Right lobe of liver (tissue), 6 donors: ENCODE measurements at regions not wholly inside any gene's neighbourhood (a gene's known extent, or its start where the extent isn't known, plus 50 kb on each side); places are given as distances from the start of the nearest gene placed in this dataset.

Experiments used
- ATAC-seq, 4 donors: fragments of 200-7000 bp; cut with Tn5 transposase; one replicate each; pipeline ENCODE4 v1.9.1; 2020; ENCODE audit warnings: mild to moderate bottlenecking in 4 of 4, moderate library complexity in 4 of 4
- DNase-seq, 3 donors: peaks; one replicate each; pipeline ENCODE4 v3.0.0-alpha.2; 2020
- H3K27ac ChIP-seq, 3 donors: fragments of 200-600 bp; one replicate each; pipeline ENCODE4 v1.8.0; 2022
- H3K27me3 ChIP-seq, 2 donors: fragments of 200-600 bp; one replicate each; pipeline ENCODE4 v1.8.0; 2022
- H3K36me3 ChIP-seq, 4 donors: fragments of 200-600 bp; sonication (generic) in 1 of 4; one replicate each; pipeline versions ENCODE4 v1.5.1 to v1.8.0; 2017 to 2022; ENCODE audit warnings: control low read depth in 1 of 4
- H3K4me1 ChIP-seq, 4 donors: fragments of 200-600 bp; sonication (generic) in 1 of 4; one replicate each; pipeline versions ENCODE4 v1.5.1 to v1.8.0; 2017 to 2022; ENCODE audit warnings: control low read depth in 1 of 4
- H3K4me3 ChIP-seq, 3 donors: fragments of 200-600 bp; one replicate each; pipeline ENCODE4 v1.8.0; 2022
- H3K9me3 ChIP-seq, 4 donors: fragments of 200-600 bp; sonication (generic) in 1 of 4; one replicate each; pipeline versions ENCODE4 v1.5.1 to v1.8.0; 2017 to 2022; ENCODE audit warnings: control low read depth in 1 of 4
- CTCF ChIP-seq, 4 donors: fragments of 200-600 bp in 3 of 4; fragments of 450-650 bp in 1 of 4; IDR thresholded peaks; one replicate each; pipeline versions ENCODE4 v1.5.1 to v1.8.0; 2016 to 2022; ENCODE audit warnings: antibody characterized with exemption in 4 of 4, mild to moderate bottlenecking in 2 of 4
- POLR2A ChIP-seq: fragments of 450-650 bp; IDR thresholded peaks from one replicate; pipeline ENCODE4 v1.6.1; 2017; ENCODE audit warnings: antibody characterized with exemption, mild to moderate bottlenecking
- WGBS: methylation state at CpG from one replicate; pipeline ENCODE4 v1.1.6; 2018; ENCODE audit warnings: low coverage, low lambda C conversion rate; ENCODE audit not compliant: insufficient coverage; ENCODE audit errors: missing lambda C conversion rate; 5-methylcytosine and 5-hydroxymethylcytosine counted together
- intact Hi-C, 2 donors: fragments of 100-400 bp; cut with DNase I; formaldehyde crosslinking; loops; one replicate each; pipeline versions ENCODE4 v1.11.2 to v1.14.1; 2022
- donor health status: DM: no; HTN: yes; CAD: no.
- donor health status: DM: no; HTN: no; CAD: no.
- donor health status: DM: no; HTN: no; CAD: no.
- donor health status: DM: no; HTN: yes; CAD: no.
- donor health status: DM: no; HTN: yes; CAD: no.

- 78% methylated on average over 3 of the region's 3 CpGs for WGBS
- no peak overlapping the region for H3K27ac ChIP-seq
- H3K4me3 ChIP-seq: no peak overlapping the region
- no peaks in the 10 kb centered on the region for H3K9me3 ChIP-seq
- TF ChIP-seq CTCF (IDR thresholded peaks at IDR 0.05) (no peak), POLR2A (no peak)
- no peak for ATAC-seq
- intact Hi-C loops: no loop called here
- no peaks in the 10 kb centered on the region for H3K36me3 ChIP-seq
- no peaks in the 10 kb centered on the region for H3K27me3 ChIP-seq
- no peaks in the 10 kb centered on the region for H3K4me1 ChIP-seq
- no peak for DNase-seq
Measured at GRCh38 chr12:100724071-100724470, 70.5 kb upstream of the ANO4 start.

GRCh38 chr12:100733817-100734593 lies 60.6 kb upstream of the ANO4 start:
- Histone ChIP-seq H3K4me3 (no peak overlapping the region), H3K36me3 (no peaks in the 10 kb centered on the region), H3K9me3 (no peaks in the 10 kb centered on the region), H3K27me3 (no peaks in the 10 kb centered on the region), H3K4me1 (no peaks in the 10 kb centered on the region), H3K27ac (no peak overlapping the region)
- peak; percentile 54 to 67 (median 60) for TF ChIP-seq CTCF (IDR thresholded peaks at IDR 0.05)
- no peak for TF ChIP-seq POLR2A
- intact Hi-C loops: loop anchor here in 1 of 2 donors (10.0 kb wide), 1 partner anchor 379 kb away; the partner anchor contains the start of gene SLC17A8
- 23% methylated on average over 5 of the region's 5 CpGs for WGBS
- DNase-seq: no peak
- ATAC-seq: peak in 3 of 4 donors; percentile 52 to 61 (median 57)

- Histone ChIP-seq H3K9me3 (no peaks in the 10 kb centered on the region), H3K27ac (no peak overlapping the region), H3K4me3 (no peak overlapping the region), H3K4me1 (no peaks in the 10 kb centered on the region), H3K36me3 (no peaks in the 10 kb centered on the region), H3K27me3 (no peaks in the 10 kb centered on the region)
- DNase-seq (no peak), ATAC-seq (no peak)
- WGBS: 50% methylated on average over 1 of the region's 2 CpGs
- intact Hi-C loops: loop anchor here in 1 of 2 donors (10.0 kb wide), 1 partner anchor 382 kb away; the partner anchor contains the start of gene SLC17A8
- TF ChIP-seq CTCF (IDR thresholded peaks at IDR 0.05): no peak
- no peak for TF ChIP-seq POLR2A
Measured at GRCh38 chr12:100737168-100737567, 57.4 kb upstream of the ANO4 start.

GRCh38 chr12:100738086-100738485 lies 56.5 kb upstream of the ANO4 start:
- Histone ChIP-seq H3K27me3 (no peaks in the 10 kb centered on the region), H3K9me3 (no peaks in the 10 kb centered on the region), H3K27ac (no peak overlapping the region), H3K4me1 (no peaks in the 10 kb centered on the region), H3K36me3 (no peaks in the 10 kb centered on the region), H3K4me3 (no peak overlapping the region)
- 37% methylated on average over 2 of the region's 2 CpGs for WGBS
- DNase-seq (no peak), ATAC-seq (no peak)
- intact Hi-C loops: loop anchor here in 1 of 2 donors (10.0 kb wide), 1 partner anchor 383 kb away; the partner anchor contains the start of gene SLC17A8
- TF ChIP-seq POLR2A: no peak
- no peak for TF ChIP-seq CTCF (IDR thresholded peaks at IDR 0.05)
